Thyroid gland (tissue), 4 donors: ENCODE measurements at regions not wholly inside any gene's neighbourhood (a gene's known extent, or its start where the extent isn't known, plus 50 kb on each side); places are given as distances from the start of the nearest gene placed in this dataset.

Experiments used
- DNase-seq, 2 donors: peaks; one replicate each; pipeline ENCODE4 v3.0.0-alpha.2; 2019
- H3K27ac ChIP-seq, 3 donors: fragments of 200-600 bp; sonication (generic); 1 replicate in 2 of 3; 2 replicates in 1 of 3; pipeline ENCODE4 v1.5.1; 2016 to 2019; ENCODE audit warnings: mild to moderate bottlenecking in 1 of 3, moderate library complexity in 1 of 3
- H3K27me3 ChIP-seq: fragments of 200-600 bp; sonication (generic); one replicate; pipeline ENCODE4 v1.5.1; 2019
- H3K36me3 ChIP-seq, 2 donors: fragments of 200-600 bp; sonication (generic); one replicate each; pipeline ENCODE4 v1.5.1; 2016 to 2019
- H3K4me1 ChIP-seq, 2 donors: fragments of 200-600 bp; sonication (generic); one replicate each; pipeline ENCODE4 v1.5.1; 2017 to 2019
- H3K4me3 ChIP-seq, 3 donors: fragments of 200-600 bp; sonication (generic); replicated peaks in 1 of 3; 1 replicate in 2 of 3; 2 replicates in 1 of 3; pipeline ENCODE4 v1.5.1; 2016; ENCODE audit warnings: mild to moderate bottlenecking in 1 of 3
- H3K9me3 ChIP-seq: fragments of 200-600 bp; sonication (generic); one replicate; pipeline ENCODE4 v1.5.1; 2017
- CTCF ChIP-seq, 6 experiments: fragments of 200-600 bp in 3 of 6; fragments of 450-650 bp in 3 of 6; sonication (generic) in 3 of 6; IDR thresholded peaks; one replicate each; pipeline ENCODE4 v1.5.1; 2016 to 2019; ENCODE audit warnings: antibody characterized with exemption in 6 of 6, mild to moderate bottlenecking in 2 of 6, inconsistent platforms in 1 of 6, moderate library complexity in 1 of 6
- POLR2A ChIP-seq, 2 donors: fragments of 450-650 bp; IDR thresholded peaks; one replicate each; pipeline ENCODE4 v1.6.1; 2017; ENCODE audit warnings: antibody characterized with exemption in 2 of 2, mild to moderate bottlenecking in 2 of 2, moderate library complexity in 1 of 2
- WGBS, 2 donors: methylation state at CpG; one replicate each; pipeline ENCODE4 v1.1.5; 2017; 5-methylcytosine and 5-hydroxymethylcytosine counted together
- intact Hi-C: fragments of 100-400 bp; cut with DNase I; formaldehyde crosslinking; loops from one replicate; pipeline ENCODE4 v1.15.1; 2023

DNA sequence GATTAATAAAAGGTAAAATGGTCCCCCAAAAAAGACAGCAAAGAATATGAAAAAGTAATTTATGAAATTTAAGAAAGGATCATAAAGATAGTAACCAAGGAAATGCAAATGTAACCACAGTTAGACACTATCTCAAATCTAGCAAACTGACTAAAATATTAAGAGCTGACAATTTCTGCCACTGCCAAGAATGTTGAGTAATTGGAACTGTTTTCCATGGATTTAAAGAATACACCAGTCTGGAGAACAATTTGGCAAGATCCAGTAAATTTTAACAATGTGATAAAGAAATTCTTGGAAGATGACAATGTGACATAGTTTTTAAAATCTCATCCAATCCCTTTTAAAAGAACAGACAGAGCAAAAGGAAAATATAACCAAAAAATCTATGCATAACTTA, 798.0 kb upstream of the MGAT4C start:
- TF ChIP-seq POLR2A (IDR thresholded peaks at IDR 0.05) (no peak), CTCF (IDR thresholded peaks at IDR 0.05) (no peak)
- no peak overlapping the region for H3K4me3 ChIP-seq
- H3K4me1 ChIP-seq: no peaks in the 10 kb centered on the region
- no peaks in the 10 kb centered on the region for H3K27me3 ChIP-seq
- intact Hi-C loops: no loop called here
- no peak for DNase-seq
- no peak overlapping the region for H3K27ac ChIP-seq
- no peaks in the 10 kb centered on the region for H3K9me3 ChIP-seq
- H3K36me3 ChIP-seq: no peaks in the 10 kb centered on the region

DNA sequence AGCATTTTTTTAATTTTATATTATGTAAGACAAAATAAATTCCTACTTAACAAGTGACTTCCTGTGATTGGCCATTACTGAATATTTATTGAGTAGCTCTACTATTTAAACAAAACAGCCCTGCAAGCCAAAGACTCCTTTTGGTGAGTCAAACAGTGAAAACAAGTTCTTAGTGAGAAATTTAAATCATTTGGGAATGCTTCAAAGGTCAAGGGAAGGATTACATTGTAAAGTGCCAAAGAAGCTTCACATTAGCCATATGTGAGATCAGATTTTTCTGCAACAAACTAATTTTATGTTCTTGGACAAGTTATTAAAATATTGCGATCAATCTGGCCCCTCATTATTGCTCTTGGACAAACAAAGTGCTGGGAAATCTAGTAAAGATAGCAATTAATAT, 795.4 kb upstream of the MGAT4C start:
- no peak for DNase-seq
- Histone ChIP-seq H3K9me3 (no peaks in the 10 kb centered on the region), H3K27ac (no peak overlapping the region), H3K36me3 (no peaks in the 10 kb centered on the region), H3K27me3 (no peaks in the 10 kb centered on the region), H3K4me1 (no peaks in the 10 kb centered on the region), H3K4me3 (no peak overlapping the region)
- intact Hi-C loops: no loop called here
- TF ChIP-seq POLR2A (IDR thresholded peaks at IDR 0.05) (no peak), CTCF (IDR thresholded peaks at IDR 0.05) (no peak)
- WGBS, 2 donors: 80 to 86% methylated on average over 1 of the region's 1 CpG

DNA sequence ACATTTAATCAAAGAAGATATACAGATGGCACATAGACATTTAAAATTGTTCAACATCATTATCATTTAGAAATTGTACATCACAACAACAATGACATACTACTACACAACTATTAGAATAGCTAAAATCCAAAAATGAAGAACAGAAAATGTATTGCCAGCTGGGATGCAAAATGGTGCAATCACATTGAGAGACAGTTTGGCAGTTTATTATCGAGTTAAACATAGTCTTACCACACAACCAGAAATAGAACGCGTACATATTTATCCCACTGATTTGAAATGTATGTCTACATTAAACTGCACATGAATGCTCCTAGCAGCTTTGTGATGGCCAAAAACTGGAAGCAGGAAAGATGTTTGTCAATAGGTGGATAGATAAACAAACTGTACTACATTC, 791.5 kb upstream of the MGAT4C start:
- H3K4me1 ChIP-seq: no peaks in the 10 kb centered on the region
- WGBS, 2 donors: 96 to 97% methylated on average over 3 of the region's 3 CpGs

GRCh38 chr12:87039536-87039935, 783.3 kb upstream of the MGAT4C start:
- intact Hi-C loops: no loop called here
- H3K9me3 ChIP-seq: no peaks in the 10 kb centered on the region
- TF ChIP-seq CTCF (IDR thresholded peaks at IDR 0.05): no peak
- TF ChIP-seq POLR2A (IDR thresholded peaks at IDR 0.05): no peak

More for the DNA sequence above, 791.5 kb upstream of the MGAT4C start:
- no peaks in the 10 kb centered on the region for H3K9me3 ChIP-seq
- H3K27ac ChIP-seq: no peak overlapping the region
- no peak for TF ChIP-seq CTCF (IDR thresholded peaks at IDR 0.05)
- no peak for TF ChIP-seq POLR2A (IDR thresholded peaks at IDR 0.05)
- no peak for DNase-seq
- H3K27me3 ChIP-seq: no peaks in the 10 kb centered on the region
- intact Hi-C loops: no loop called here
- H3K4me3 ChIP-seq: no peak overlapping the region
- no peaks in the 10 kb centered on the region for H3K36me3 ChIP-seq

DNA sequence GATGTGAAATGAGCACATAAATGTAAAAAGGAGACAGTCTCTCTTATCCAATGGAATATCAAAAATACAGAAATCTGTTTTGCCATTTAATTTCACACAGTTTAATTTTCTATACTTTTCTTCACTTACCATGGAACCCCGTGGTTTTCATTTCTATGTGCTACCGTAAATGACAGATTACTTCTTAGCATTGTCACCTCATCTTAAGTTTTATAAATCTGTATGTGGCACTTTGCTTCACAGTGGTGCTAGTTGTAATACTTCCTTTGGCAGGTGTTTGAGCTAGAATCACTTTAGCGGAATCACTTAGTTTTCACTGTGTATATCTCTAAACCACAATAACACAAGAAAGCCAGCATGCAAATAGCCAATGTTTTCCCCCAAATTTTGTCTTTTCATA, 781.9 kb upstream of the MGAT4C start:
- no peak overlapping the region for H3K27ac ChIP-seq
- DNase-seq: no peak
- no peak for TF ChIP-seq CTCF (IDR thresholded peaks at IDR 0.05)
- TF ChIP-seq POLR2A (IDR thresholded peaks at IDR 0.05): no peak
- H3K4me3 ChIP-seq: no peak overlapping the region
- H3K4me1 ChIP-seq: no peaks in the 10 kb centered on the region
- H3K27me3 ChIP-seq: no peaks in the 10 kb centered on the region
- WGBS, 2 donors: 93 to 96% methylated on average over 3 of the region's 3 CpGs
- no peaks in the 10 kb centered on the region for H3K9me3 ChIP-seq
- intact Hi-C loops: no loop called here
- H3K36me3 ChIP-seq: no peaks in the 10 kb centered on the region

More at GRCh38 chr12:87039536-87039935, 783.3 kb upstream of the MGAT4C start:
- Histone ChIP-seq H3K4me1 (no peaks in the 10 kb centered on the region), H3K27me3 (no peaks in the 10 kb centered on the region), H3K36me3 (no peaks in the 10 kb centered on the region), H3K4me3 (no peak overlapping the region), H3K27ac (no peak overlapping the region)
- no peak for DNase-seq
- WGBS, 2 donors: 92 to 97% methylated on average over 1 of the region's 1 CpG
